HG03354 (cell line): ENCODE measurements at regions not wholly inside any gene's neighbourhood (a gene's known extent, or its start where the extent isn't known, plus 50 kb on each side); places are given as distances from the start of the nearest gene placed in this dataset.
"Not testable (repeated sequence)": the region's sequence is repeated elsewhere in the genome, so short reads cannot be mapped to it uniquely, and the experiment has no call there.

ENCODE experiments used
- ATAC-seq: cut with Tn5 transposase; IDR thresholded peaks from one replicate; pipeline ENCODE4 v1.9.1; 2021; ENCODE audit warnings: mild to moderate bottlenecking; ENCODE audit not compliant: unreplicated experiment, poor library complexity, severe bottlenecking

DNA sequence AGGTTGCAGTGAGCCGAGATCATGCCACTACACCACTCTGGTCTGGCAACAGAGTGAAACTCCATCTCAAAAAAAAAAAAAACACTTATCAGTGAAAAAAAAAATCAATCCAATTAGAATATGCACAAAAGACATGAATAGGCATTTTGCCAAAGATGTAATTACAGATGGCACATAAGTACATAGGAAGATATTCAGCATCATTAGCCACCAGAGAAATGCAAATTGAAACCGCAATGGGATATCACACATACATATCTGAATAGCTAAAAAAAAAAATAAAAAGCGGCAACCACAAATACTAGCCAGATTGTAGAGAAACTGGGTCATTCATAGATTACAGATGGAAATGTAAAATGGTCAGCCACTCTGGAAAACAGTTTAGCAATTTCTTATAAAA is 1310.8 kb downstream of the XPNPEP1 start:
- no peak for ATAC-seq

DNA sequence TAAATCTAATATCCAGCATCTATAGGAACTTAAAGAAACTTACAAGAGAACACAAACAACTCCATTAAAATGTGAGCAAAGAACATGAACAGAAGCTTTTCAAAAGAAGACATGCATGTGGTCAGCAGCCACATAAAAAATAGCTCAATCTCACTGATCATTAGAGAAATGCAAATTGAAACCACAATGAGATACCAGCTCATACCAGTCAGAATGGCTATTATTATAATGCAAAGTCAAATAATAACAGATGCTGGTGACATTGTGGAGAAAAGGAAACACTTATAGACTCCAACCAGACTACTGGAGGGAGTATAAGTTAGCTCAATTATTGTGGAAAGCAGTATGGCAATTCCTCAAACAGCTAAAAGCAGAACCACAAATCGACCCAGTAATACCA is 1314.5 kb downstream of the XPNPEP1 start:
- ATAC-seq: no peak

- ATAC-seq: no peak
Measured at GRCh38 chr10:108601851-108602250, 1321.5 kb downstream of the XPNPEP1 start.

DNA sequence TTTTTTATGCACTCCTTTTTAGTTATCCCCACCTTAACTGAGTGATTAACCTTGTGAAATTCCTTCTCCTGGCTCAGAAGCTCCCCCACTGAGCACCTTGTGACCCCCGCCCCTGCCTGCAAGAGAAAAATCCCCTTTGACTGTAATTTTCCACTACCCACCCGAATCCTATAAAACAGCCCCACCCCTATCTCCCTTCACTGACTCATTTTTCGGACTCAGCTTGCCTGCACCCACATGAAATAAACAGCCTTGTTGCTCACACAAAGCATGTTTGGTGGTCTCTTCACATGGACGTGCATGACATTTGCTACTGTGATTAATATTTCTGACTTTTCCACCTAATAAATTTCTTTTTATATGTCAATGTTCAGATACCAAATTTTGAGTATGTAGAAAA is 1322.8 kb downstream of the XPNPEP1 start:
- ATAC-seq: not testable (repeated sequence)

DNA sequence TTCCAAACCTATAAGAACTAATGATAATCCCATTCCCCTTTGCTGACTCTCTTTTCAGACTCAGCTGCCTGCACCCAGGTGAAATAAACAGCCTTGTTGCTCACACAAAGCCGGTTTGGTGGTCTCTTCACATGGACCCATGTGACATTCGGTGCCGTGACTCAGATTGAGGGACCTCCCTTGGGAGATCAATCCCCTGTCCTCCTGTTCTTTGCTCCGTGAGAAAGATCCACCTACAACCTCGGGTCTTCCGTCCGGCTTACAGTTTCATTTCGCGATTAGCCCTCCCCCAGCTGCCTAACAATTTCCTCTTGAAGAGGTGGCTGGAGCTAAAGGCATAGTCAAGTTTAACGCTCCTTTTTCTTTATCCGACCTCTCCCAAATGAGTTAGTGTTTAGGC is 1324.0 kb downstream of the XPNPEP1 start:
- ATAC-seq: not testable (repeated sequence)

- ATAC-seq: no peak
Measured at GRCh38 chr10:108598831-108599230, 1324.5 kb downstream of the XPNPEP1 start.

DNA sequence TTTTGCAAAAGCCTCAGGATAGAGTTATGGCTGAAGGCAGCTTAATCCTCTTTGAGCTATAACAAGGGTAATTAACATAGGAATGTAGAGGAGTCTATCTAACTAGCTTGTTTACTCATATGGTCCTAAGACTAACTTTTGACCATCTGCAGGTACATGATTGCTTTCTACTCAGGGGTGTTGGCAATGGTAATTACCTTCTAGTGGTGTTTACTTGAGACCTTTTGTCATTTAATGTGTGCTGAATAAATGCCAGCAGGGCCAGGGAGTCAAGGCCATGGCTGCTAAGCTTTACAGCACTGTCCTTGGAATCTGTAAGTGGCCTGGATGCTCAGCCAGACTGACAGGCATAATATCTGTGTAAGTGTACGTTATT is 1325.0 kb downstream of the XPNPEP1 start:
- ATAC-seq: no peak

- ATAC-seq: no peak
Measured at GRCh38 chr10:108597657-108598319, 1325.5 kb downstream of the XPNPEP1 start.

- no peak for ATAC-seq
Measured at GRCh38 chr10:108597031-108597430, 1326.3 kb downstream of the XPNPEP1 start.

GRCh38 chr10:108592956-108593355 is 1330.4 kb downstream of the XPNPEP1 start:
- no peak for ATAC-seq

GRCh38 chr10:108591417-108591816 is 1331.9 kb downstream of the XPNPEP1 start:
- no peak for ATAC-seq

DNA sequence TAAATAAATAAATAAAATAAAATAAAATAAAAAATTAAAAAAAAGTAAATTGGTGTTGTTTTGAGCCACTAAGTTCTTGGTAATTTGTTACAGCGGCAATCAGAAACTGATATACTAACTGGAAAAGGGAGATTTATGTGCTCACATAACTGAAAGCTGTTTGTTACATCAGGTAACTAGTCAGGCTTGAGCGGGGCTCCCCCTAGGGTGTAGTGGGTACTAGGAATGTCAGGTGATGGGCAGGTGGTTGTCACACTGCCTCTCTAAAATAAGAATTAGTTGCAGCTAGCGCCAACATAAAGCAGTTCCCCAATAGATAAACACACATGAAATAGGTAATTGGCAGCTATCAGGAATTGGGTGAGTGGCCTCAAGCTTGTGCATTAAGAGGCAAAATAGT is 1336.9 kb downstream of the XPNPEP1 start:
- ATAC-seq: no peak

- no peak for ATAC-seq
Measured at GRCh38 chr10:108583877-108584276, 1339.4 kb downstream of the XPNPEP1 start.

- ATAC-seq: no peak
Measured at GRCh38 chr10:108582888-108583287, 1340.4 kb downstream of the XPNPEP1 start.

- no peak for ATAC-seq
Measured at GRCh38 chr10:108582387-108582786, 1340.9 kb downstream of the XPNPEP1 start.

DNA sequence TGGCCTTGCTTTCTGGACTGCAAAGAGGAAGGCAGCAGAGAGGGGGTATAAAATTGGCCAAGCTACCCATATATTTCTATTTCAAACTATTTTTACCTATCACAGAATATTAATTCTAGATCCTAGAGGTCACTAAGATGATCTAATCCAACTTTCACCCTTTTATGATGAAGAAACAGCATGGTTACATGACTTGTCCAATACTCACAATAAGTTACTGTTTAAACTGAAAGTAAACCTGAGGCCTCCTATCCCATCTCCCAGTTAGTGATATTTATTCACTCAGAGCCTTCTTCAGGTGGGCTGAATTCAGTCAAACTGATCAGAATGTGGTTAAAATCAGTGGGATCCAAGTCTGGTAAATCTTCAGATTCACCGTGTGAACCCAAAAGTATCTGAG is 1345.1 kb downstream of the XPNPEP1 start:
- no peak for ATAC-seq

- ATAC-seq: no peak
Measured at GRCh38 chr10:108574233-108574632, 1349.1 kb downstream of the XPNPEP1 start.

DNA sequence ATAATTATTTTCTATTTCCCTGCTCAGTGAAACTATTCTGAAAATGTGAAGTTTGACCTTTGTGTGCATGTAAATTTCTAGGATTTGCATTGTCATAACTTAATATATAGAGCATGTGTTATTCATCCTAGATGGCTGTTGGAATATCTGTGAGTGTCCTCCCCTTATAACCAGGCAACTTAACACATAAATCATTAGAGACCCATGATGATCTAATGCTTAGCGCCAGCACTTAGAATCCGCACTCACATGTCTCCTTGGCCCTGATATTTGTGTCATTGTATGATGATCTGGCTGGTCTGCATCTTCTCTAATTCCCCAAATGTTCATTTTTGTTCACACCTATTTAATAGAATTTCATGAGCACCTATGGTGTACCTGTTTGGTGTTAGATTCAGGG is 1354.5 kb downstream of the XPNPEP1 start:
- no peak for ATAC-seq

DNA sequence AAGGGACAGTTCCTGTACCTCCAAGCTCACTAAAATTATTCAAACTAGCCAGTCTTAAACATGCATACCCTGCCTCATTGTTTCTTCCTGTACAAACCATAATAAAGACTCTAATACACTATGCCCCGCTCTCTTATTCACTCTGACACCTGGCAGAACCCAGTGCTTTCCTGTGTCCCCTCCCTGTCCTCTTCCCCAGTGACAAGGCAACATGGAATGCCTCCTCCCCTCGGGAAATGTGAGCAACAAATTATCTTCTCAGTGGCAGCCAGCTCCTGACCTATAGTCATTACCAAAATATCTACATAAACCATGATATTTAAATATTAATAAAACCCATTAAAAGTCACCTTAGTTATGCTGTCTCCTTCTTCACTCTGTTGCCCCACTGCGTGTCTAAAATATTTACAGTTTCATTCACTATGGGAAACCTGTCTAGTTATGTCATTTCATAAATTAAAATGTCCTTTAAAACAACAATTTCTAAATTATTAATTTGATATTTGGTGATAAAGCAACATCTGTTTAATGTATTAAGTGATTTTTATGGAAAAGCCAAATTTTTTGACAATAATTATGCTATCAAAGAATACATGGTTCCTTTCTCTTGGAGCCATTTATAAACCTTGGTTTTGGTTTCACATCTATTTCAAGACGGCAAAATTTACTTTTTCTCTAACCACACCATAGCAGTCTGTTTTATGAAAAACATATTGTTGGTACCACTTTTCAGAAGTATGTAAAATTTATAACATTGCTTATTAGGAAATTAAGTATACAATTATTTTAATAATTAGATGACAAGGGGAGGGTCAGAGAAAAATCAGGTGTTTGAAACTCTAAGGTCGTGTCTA is 1355.2 kb downstream of the XPNPEP1 start:
- no peak for ATAC-seq

DNA sequence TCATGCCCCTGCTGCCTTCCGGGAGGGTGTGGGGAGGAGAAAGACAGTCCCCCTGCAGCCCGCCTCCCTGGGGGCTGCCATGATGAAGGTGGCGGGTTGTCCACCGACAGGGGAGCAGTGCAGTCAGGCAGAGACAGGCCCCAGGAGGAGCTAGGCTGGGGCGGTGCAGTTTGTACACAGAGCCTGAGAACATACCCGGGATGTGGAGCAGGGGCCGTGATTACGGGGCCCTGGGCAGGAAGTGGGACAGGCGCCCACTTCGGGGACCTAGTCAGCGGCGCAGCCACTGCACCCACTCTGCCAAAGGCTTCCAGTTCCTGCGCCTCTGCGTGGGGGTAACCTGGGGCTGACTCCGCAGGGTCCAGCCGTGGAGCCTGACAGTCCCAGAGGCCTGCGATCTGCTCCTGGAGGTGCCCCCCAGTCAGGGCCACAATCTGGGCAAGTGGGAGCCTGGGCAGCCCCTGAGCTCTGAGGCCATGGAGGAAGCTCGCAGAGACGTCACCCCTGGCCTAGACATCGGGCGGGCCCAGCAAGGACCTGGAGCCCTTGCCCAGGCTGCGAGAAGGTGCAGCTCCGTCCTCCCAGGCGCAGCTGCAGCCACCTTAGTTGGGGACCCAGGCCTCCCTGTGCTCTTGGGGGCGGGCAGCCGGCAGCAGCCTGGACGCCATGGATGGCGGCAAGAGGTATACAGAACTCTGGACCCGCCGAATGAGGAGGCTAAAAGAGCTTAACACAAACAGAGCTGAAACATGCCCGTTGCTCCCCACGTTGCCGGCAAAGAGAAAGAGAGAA is 1356.8 kb downstream of the XPNPEP1 start:
- no peak for ATAC-seq

DNA sequence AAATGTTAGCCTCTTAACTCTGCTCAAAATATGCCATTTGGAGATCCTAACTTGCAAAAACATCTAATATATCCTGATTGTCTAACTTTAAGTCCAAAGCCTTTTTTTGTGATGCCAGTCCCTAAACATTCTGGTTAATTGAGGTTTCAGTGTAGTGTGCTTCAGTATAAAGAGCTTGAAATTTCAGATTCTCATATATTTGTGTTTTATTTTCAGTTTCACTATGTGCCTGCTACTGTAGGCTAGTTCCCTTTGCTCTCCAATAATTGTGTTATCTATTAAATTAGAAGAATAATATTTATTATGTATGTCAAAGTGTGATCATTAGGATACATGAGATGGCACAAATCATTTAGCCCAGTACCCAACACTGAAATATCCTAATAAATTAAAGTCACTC is 1361.2 kb downstream of the XPNPEP1 start:
- ATAC-seq: no peak
